Nephron (organoid): ENCODE measurements at regions not wholly inside any gene's neighbourhood (a gene's known extent, or its start where the extent isn't known, plus 50 kb on each side); places are given as distances from the start of the nearest gene placed in this dataset.

Experiments
- H3K27ac Mint-ChIP-seq, 3 experiments: 2 replicates each; pipeline ENCODE4 v1.8.0; 2020; ENCODE audit warnings: mixed read lengths in 3 of 3, mild to moderate bottlenecking in 2 of 3, moderate library complexity in 1 of 3
- H3K27me3 Mint-ChIP-seq: 2 replicates; pipeline ENCODE4 v1.8.0; 2021; ENCODE audit warnings: low read depth, mild to moderate bottlenecking, moderate library complexity, mixed read lengths
- H3K36me3 Mint-ChIP-seq: 2 replicates; pipeline ENCODE4 v1.8.0; 2020; ENCODE audit warnings: low read depth, mixed read lengths
- H3K4me1 Mint-ChIP-seq: 2 replicates; pipeline ENCODE4 v1.8.0; 2020; ENCODE audit warnings: mixed read lengths
- H3K4me3 Mint-ChIP-seq, 3 experiments: 2 replicates each; pipeline ENCODE4 v1.8.0; 2020; ENCODE audit warnings: mild to moderate bottlenecking in 3 of 3, mixed read lengths in 3 of 3, moderate library complexity in 2 of 3
- H3K9me3 Mint-ChIP-seq: 2 replicates; pipeline ENCODE4 v1.8.0; 2020; ENCODE audit warnings: mixed read lengths
- TF ChIP-seq, protein P1 (sequence below), 3 experiments: fragments of 200-600 bp; sonication (generic); IDR thresholded peaks; one replicate each; pipeline ENCODE4 v1.5.0; 2021; ENCODE audit warnings: antibody characterized with exemption in 3 of 3; ENCODE audit not compliant: unreplicated experiment in 3 of 3

DNA sequence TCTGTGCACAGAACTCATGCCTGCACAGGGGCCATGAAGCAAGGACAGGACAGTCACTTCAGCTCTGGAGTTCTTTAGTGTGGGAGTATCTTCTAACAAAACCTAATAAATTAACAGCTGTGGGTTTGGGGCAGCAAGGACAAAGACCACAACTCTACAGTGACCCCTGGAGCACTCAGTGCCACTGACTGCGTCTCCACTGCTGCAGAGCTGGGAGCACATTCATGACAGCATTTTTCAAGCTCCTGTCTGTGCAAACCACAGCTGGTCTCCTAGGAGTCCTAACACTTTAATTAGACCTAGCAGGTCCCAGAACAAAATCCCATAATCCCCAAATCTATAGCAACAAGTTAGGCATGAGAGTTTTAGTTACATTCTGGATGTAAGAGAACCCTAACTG, 76.5 kb downstream of the RTL9 start:
- Mint-ChIP-seq H3K36me3 (no peaks in the 10 kb centered on the region), H3K4me1 (peaks cover 48% of the 10 kb centered on the region), H3K9me3 (no peaks in the 10 kb centered on the region), H3K27ac (peak overlapping the region in 1 of 3 experiments; percentile 38), H3K4me3 (no peak overlapping the region), H3K27me3 (no peaks in the 10 kb centered on the region)
- TF ChIP-seq, protein P1, sequence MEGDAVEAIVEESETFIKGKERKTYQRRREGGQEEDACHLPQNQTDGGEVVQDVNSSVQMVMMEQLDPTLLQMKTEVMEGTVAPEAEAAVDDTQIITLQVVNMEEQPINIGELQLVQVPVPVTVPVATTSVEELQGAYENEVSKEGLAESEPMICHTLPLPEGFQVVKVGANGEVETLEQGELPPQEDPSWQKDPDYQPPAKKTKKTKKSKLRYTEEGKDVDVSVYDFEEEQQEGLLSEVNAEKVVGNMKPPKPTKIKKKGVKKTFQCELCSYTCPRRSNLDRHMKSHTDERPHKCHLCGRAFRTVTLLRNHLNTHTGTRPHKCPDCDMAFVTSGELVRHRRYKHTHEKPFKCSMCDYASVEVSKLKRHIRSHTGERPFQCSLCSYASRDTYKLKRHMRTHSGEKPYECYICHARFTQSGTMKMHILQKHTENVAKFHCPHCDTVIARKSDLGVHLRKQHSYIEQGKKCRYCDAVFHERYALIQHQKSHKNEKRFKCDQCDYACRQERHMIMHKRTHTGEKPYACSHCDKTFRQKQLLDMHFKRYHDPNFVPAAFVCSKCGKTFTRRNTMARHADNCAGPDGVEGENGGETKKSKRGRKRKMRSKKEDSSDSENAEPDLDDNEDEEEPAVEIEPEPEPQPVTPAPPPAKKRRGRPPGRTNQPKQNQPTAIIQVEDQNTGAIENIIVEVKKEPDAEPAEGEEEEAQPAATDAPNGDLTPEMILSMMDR (IDR thresholded peaks at IDR 0.05; ENCODE audit: unreplicated experiment in 3 of 3), result no peak

DNA sequence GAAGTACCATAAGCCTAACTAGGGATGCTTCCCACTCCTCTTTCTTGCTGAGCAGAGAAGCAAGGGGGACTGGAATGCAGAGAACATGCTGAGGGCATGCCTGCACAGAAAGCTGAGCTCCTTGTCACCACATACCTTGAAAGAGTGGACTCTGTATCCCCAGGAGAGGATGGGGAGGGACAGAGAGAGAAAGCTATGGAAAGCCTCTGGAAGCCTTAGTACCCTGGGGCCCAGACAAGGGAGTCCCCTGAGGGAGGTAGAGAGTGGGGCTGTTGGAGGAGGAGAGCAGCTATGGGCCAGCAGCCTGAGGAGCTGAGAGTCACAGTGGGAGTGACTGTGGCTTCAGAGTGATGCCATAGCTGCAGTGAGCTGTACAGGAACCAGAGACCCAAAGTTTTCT, 77.9 kb downstream of the RTL9 start:
- Mint-ChIP-seq H3K36me3 (no peaks in the 10 kb centered on the region), H3K9me3 (no peaks in the 10 kb centered on the region), H3K27me3 (no peaks in the 10 kb centered on the region), H3K4me1 (peaks cover 41% of the 10 kb centered on the region), H3K27ac (no peak overlapping the region), H3K4me3 (no peak overlapping the region)
- TF ChIP-seq, protein P1 (IDR thresholded peaks at IDR 0.05; ENCODE audit: unreplicated experiment in 3 of 3), result no peak

DNA sequence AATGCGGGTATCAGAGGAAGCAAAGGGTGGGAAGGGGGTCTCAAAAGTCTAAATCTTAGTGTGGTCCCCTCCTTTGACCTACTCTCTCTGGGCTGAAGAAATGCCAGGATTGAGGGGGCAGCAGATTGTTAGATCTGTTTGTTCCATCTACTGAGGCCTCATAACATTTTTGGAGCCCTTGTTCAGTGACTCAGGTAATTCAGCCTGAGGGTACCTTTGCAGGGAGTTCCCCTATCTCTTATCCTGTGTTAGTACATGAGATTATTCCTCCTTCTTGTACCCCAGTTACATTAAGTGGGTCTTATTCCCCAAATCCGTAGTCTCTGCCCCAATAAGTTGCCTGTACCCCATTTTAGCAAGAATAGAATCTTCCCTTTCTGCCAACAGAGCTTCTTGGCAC, 79.0 kb downstream of the RTL9 start:
- Mint-ChIP-seq H3K9me3 (no peaks in the 10 kb centered on the region), H3K36me3 (no peaks in the 10 kb centered on the region), H3K27me3 (peaks cover 3% of the 10 kb centered on the region), H3K4me1 (peaks cover 31% of the 10 kb centered on the region), H3K27ac (no peak overlapping the region), H3K4me3 (no peak overlapping the region)
- TF ChIP-seq, protein P1 (IDR thresholded peaks at IDR 0.05; ENCODE audit: unreplicated experiment in 3 of 3), result no peak

DNA sequence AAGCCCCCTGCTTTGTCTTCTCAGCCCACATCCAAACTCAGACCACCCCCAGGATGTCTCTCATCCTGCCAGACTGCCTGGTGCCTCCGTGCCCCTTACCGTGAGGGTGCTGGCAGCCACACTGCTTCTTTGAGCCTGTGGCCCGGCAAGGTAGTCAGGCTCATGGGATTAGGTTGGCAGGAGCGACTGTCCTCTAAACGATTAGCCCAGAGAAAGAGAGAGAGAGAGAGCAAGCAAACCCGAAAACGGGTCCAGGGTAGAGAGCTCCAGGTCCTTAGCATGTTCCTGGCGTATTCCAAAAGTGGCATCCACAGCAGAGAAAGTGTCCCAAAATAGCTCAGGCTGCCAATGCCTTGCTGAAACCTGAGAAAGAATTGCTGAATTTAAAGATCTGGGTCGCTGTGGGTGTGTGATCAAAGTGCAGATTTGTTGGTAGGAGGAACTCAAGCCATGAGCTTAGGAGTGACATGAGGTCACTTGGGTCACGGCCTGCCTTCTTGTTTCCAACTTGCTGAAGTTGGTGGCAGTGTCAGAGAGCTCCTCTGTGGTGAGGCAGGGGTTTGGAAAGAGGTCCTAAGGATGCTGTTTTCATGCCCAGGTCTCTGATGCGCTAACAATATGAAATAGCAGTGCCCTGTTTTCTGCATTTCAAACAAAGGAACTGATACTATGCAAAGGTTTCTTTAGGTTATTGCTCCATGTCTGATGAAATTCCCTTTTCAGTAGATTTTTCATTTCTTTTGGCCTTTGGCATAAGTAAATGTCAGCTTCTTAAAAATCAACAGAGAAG, 81.6 kb downstream of the RTL9 start:
- H3K9me3 Mint-ChIP-seq, result no peaks in the 10 kb centered on the region
- H3K27me3 Mint-ChIP-seq, result peaks cover 18% of the 10 kb centered on the region
- H3K4me1 Mint-ChIP-seq, result peaks cover 19% of the 10 kb centered on the region
- TF ChIP-seq, protein P1 (IDR thresholded peaks at IDR 0.05; ENCODE audit: unreplicated experiment in 3 of 3), result no peak
- no peak overlapping the region for H3K4me3 Mint-ChIP-seq
- H3K36me3 Mint-ChIP-seq, result no peaks in the 10 kb centered on the region
- no peak overlapping the region for H3K27ac Mint-ChIP-seq

DNA sequence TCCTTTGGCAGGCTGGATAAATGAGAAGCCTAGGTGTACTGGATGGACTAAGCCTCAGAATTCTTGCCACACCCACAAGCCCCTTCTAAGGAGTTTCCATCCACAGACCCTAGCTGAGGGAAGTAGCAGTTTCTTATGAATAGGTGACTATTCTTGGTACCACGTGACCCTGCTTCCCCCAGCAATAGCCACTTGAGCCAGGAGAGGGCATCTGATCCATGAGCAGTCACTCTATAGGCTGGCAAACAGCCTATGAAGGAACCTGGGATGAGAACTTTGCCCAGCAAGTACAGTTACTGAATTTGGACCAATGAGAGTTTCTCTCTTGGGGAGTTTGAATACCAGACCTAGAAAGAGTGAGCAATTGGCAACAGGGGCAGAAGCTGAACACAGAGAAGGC, 84.0 kb downstream of the RTL9 start:
- Mint-ChIP-seq H3K36me3 (no peaks in the 10 kb centered on the region), H3K9me3 (no peaks in the 10 kb centered on the region), H3K27me3 (peaks cover 23% of the 10 kb centered on the region), H3K4me3 (no peak overlapping the region), H3K27ac (no peak overlapping the region), H3K4me1 (peaks cover 15% of the 10 kb centered on the region)
- TF ChIP-seq, protein P1 (IDR thresholded peaks at IDR 0.05; ENCODE audit: unreplicated experiment in 3 of 3), result peak in 2 of 3 experiments; percentile 19 to 30

DNA sequence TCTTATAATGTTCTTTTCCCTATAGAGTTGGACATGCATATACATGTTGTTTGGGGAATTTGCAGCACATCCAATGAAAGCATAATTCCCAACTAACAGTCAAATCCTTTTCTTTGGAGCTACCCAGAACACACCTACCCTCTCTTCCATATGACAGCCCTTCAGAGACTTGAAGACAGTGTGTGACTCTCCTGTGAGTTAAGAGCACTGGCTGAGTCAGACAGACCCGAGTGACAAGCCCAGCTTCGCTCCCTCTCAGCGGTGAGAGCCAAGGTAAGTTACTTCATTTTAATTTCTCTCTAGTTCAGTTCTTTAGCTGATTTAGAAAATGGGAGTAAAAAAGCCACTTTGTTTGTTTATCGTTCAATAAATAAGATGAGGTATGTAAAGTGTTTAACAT, 86.3 kb downstream of the RTL9 start:
- Mint-ChIP-seq H3K36me3 (no peaks in the 10 kb centered on the region), H3K9me3 (no peaks in the 10 kb centered on the region), H3K27ac (no peak overlapping the region), H3K27me3 (peaks cover 32% of the 10 kb centered on the region), H3K4me1 (peaks cover 23% of the 10 kb centered on the region), H3K4me3 (no peak overlapping the region)
- TF ChIP-seq, protein P1 (IDR thresholded peaks at IDR 0.05; ENCODE audit: unreplicated experiment in 3 of 3), result no peak
